ENCODE measurements at regions not wholly inside any gene's neighbourhood (a gene's known extent, or its start where the extent isn't known, plus 50 kb on each side); places are given as distances from the start of the nearest gene placed in this dataset.

- TF ChIP-seq CTCF (IDR thresholded peaks at IDR 0.05; ENCODE audit: low read length) (no peak), EZH2 (IDR thresholded peaks at IDR 0.05; ENCODE audit: borderline replicate concordance, low read length) (no peak)
These were observed 275.8 kb upstream of the RBMS3 start for GRCh38 chr3:29004885-29005599.
